Stimulated activated CD4-positive, alpha-beta T cell treated with anti-CD3 and anti-CD28 coated beads, TNF-alpha, amount 100 ng/mL, for 4 hours (primary cell): ENCODE measurements at regions not wholly inside any gene's neighbourhood (a gene's known extent, or its start where the extent isn't known, plus 50 kb on each side); places are given as distances from the start of the nearest gene placed in this dataset.
"Not testable (repeated sequence)": the region's sequence is repeated elsewhere in the genome, so short reads cannot be mapped to it uniquely, and the experiment has no call there.

Experiments used
- DNase-seq, 3 experiments: peaks; one replicate each; pipeline ENCODE4 v3.0.0-alpha.2; 2020; ENCODE audit warnings: low read depth in 3 of 3

- DNase-seq, result no peak
Observed at GRCh38 chr12:46492471-46493085, 120.0 kb upstream of the SLC38A2 start.

DNA sequence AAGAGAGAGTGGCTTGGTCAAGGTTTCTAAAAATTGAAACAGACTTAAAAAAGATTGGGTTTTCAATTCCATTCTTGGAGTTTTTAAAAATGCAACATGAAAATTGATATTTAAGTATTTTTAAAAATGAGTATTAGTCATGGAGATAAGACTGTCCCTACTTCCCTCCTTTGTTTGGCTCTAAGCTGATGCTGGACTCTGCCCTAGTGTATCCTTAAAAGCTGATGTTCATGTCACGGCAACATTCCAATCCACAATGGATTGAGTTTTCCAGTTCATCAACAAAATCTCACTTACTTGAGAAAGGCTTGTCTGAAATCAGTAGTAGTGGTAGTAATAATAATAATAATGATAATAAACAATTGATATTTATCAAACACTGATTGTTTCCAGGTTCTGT, 119.0 kb upstream of the SLC38A2 start:
- no peak for DNase-seq

DNA sequence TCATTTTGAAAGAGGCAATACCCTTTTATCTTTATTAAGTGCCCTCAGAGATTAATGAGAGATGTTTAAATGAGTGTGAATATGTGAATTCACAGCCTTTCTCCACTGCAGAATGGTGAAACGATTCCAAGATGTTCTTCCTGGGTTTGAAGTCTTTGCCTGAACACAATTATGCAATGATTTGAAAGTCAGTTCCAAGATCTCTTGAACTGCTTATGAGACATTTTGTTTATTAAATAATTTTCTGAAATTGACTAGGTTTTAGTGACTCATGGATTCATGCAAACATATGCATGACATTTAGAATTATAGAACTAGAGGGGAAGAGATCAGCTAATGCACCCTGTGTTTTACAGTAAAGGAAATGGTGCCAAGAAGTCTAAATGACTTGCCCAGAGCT, 118.1 kb upstream of the SLC38A2 start:
- no peak for DNase-seq

- no peak for DNase-seq
Observed at GRCh38 chr12:46489951-46490388, 117.4 kb upstream of the SLC38A2 start.

GRCh38 chr12:46487567-46488131, 115.1 kb upstream of the SLC38A2 start:
- no peak for DNase-seq

- DNase-seq, result no peak
Observed at GRCh38 chr12:46486588-46486987, 114.0 kb upstream of the SLC38A2 start.

GRCh38 chr12:46485853-46486252, 113.3 kb upstream of the SLC38A2 start:
- no peak for DNase-seq

DNA sequence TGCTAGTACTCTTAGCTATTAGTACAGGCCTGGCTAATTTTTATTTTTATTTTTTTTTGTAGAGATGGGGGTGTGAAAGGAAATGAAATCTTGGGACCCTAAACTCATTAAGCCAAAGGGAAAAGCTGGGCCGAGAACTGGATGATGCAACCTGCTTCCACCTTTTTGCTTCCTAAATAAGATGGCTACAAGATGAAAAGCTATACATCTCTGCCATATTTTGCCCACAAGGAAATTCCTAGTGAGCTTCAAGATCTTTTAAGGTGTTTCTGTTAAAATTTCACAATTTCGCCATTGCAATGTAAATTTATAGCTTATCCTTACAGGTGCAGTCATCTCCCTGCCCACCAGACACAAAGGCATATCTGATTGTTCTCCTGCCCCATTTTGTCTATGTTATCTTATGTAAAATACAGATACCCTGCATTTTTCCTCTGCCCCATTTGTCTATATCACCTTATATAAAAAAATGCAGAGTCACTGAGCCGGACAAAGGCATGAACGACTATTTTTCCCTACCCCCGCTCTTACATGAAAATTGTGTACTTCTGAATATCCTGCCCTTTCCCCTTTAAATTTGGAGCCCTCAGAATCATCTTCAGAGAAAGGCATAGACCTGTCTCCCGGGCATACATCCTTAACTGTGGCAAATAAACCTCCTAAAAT, 112.0 kb upstream of the SLC38A2 start:
- DNase-seq, result no peak

DNA sequence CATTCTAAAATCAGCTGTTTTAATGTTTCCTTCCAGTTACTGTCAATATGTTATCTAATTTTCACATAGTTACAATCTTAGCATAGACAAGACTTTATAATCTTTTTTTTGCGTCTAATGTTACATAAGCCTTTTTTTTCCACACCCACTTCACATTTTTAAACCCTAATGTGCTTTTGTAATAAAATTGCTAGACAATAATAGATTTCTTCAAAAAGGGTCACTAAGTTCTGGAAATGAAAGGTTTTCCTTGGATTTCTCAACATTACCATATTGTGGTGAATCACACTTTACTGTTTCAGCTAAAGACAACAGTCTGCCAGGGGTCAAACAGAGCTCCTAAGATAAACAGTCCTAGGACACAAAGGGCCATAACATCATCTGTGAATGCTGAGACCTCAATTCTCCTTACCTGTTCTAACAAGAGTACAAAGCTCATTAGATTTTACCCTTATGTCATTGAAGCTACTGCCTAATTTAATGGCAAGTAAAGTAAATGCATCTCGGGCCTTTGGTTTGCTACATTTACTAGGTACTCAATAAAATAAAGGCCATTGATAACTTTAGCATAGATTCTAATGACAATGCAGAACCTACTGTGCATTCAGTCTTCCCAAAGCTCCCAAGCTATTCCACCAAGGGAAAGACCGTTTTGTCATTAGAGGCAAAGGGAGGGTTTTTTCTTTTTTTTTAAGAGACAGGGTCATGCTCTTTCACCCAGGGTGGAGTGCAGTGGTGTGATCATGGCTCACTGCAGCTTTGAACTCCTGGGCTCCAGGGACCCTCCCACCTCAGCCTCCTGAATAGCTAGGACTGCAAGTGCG, 111.2 kb upstream of the SLC38A2 start:
- no peak for DNase-seq

DNA sequence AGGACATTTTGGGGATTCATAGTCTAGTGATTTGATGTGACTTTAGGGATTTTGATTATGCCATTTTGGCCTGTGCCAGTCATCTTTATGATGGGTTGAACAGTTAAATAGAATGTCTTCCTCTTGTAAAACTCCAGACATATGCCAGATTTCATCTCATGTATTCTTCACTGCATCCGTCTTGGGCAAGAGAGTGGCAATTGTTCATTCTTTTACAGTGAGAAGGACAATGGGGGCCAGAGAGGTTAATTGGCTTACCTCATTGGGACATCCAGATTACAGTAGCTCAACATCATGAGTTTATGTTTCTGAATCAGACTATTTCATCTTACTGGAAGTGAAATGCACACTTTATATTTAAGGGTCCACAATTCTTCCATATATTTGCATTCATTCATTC, 108.2 kb upstream of the SLC38A2 start:
- no peak for DNase-seq

- no peak for DNase-seq
Observed at GRCh38 chr12:46480316-46480715, 107.7 kb upstream of the SLC38A2 start.

GRCh38 chr12:46478123-46478522, 105.5 kb upstream of the SLC38A2 start:
- no peak for DNase-seq

DNA sequence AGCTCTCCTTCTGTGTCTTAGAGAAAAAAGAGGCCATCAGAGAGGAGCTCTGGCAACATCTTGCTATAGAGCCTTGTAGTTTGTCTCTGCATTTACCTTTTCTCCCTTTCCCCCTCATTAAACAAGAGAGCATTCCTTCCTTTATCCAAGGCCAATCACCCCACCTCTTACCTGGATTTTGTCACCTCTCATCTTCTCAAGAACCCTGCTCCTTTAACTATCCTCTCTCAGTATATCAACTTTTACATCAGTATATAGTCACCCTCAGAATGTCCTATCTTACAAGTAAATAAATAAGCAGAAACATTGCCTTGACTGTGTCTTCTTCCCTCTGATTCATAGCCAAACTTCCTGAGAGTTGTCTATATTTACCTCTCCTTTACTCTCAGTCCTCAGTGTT, 105.0 kb upstream of the SLC38A2 start:
- no peak for DNase-seq

DNA sequence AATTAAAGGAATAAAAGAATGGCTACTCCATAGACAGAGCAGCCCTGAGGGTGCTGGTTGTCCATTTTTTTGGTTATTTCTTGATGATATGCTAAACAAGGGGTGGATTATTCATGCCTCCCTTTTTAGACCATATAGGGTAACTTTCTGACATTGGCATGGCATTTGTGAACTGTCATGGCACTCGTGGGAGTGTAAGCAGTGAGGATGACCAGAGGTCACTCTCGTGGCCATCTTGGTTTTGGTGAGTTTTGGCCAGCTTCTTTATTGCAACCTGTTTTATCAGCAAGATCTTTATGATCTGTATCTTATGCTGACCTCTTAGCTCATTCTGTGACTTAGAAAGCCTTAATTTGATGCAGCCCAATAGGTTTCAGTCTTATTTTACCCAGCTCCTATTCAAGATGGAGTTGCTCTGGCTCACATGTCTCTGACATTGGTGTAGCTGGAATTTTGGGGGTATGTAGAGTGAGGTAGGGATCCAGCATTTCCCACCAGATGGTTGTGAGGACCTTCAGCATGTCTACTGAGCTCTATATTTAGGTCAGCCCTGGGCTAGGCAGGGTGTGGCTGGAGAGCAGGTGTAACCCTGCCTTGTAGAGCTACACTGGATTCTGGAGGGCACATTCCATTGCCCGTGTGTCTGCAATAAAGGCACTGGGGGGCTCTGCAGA, 103.5 kb upstream of the SLC38A2 start:
- DNase-seq, result no peak

DNA sequence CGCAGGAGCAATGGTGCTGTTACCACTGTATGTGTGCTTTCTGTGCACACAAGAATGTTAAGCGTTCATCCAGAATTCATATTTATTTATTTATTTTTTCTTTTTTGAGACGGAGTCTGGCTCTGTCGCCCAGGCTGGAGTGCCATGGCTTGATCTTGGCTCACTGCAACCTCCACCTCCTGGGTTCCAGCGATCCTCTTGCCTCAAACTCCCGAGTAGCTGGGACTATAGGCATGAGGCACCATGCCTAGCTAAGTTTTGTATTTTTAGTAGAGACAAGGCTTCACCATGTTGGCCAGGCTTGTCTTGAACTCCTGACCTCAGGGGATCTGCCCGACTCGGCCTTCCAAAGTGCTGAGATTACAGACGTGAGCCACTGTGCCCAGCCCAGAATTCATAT, 101.8 kb upstream of the SLC38A2 start:
- not testable (repeated sequence) for DNase-seq

- no peak for DNase-seq
Observed at GRCh38 chr12:46473634-46474329, 101.2 kb upstream of the SLC38A2 start.

DNA sequence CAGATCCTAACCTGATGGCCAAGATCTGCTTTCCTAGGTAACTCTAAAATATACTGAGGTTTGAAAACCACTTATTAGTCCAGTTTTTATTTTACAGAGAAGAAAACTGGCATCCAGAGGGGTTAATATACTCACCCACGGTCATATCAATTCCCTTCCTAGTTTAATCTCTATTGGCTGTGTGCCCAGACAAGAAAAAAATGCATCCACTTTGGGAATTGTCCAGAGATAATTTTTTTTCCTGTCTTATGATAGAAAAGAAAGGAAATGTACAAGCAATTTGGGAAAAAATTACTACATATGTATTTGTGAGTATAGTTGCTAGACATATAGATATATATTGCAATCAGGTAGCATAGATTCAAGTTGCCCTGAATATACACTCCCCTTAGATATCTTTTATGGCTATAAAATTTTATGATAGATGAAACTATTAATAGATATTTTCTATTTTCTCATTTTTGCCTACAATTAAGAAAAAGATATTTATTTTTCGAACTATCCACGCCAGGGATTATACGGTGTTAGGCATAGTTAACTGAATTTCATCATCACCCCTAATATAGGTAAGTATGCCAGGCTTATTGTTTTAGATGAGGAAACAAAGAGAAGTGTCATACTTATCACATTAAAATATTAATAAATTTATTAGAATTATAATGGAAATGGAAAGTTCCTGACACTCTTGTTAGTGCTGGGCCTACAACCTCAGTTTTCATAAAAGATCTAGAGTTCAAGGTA, 100.5 kb upstream of the SLC38A2 start:
- DNase-seq, result no peak

- no peak for DNase-seq
Observed at GRCh38 chr12:46472144-46472705, 99.7 kb upstream of the SLC38A2 start.

DNA sequence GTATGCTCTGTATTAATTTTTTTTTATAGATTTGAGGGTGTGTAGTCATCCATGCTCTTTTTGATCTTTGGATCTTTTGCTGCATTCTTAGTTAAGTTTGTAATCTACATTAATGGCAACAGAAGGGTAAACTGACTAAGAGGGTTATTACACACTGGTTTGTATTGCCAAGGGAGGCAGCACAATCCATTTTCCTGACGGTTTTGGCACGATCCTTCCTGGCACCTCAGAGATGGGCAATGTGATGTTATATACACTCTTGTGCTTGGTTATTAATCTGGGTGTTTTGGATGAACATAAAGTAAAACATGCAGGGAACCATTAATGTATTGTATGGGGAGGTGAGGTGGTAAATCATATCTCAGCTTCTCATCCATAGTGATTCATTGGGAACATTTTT, 98.8 kb upstream of the SLC38A2 start:
- no peak for DNase-seq

GRCh38 chr12:46470975-46471374, 98.4 kb upstream of the SLC38A2 start:
- no peak for DNase-seq
